ENCODE measurements at regions not wholly inside any gene's neighbourhood (a gene's known extent, or its start where the extent isn't known, plus 50 kb on each side); places are given as distances from the start of the nearest gene placed in this dataset.

DNA sequence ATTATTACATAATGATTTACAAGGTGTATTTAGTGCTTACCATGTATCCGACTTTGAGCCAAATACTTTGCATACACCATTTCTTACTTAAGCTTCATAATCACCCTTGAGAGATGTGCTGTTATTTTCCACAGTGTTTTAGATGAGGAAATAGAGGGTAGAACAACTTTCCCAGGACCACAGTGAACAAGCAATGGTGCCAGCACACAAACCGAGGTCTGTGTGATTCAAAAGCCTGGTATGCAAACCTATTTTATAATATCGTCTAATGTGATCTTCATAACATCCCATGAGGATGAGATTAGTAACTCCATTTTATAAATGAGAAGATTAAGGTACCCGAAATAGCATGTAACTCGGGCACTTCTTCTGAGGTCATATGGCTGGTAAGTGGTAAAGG, 294.7 kb downstream of the NSG2 start:
- no peak overlapping the region for H3K27ac ChIP-seq
- DNase-seq, result no peak
- no peak for TF ChIP-seq CTCF (IDR thresholded peaks at IDR 0.05; ENCODE audit: low read depth, low read length, missing control alignments)
- H3K27me3 ChIP-seq (replicated peaks), result no peaks in the 10 kb centered on the region
- no peaks in the 10 kb centered on the region for H3K36me3 ChIP-seq (replicated peaks)
- no peak overlapping the region for H3K4me3 ChIP-seq (ENCODE audit: low read depth, low read length)
- in situ Hi-C loops (cut with HindIII; ENCODE audit: low pct_ligation_motif_present, low sequenced_read_pairs), result no loop called here

- in situ Hi-C loops (cut with HindIII; ENCODE audit: low pct_ligation_motif_present, low sequenced_read_pairs), result no loop called here
- H3K36me3 ChIP-seq (replicated peaks), result no peaks in the 10 kb centered on the region
- H3K27ac ChIP-seq, result no peak overlapping the region
- DNase-seq, result no peak
- no peak overlapping the region for H3K4me3 ChIP-seq (ENCODE audit: low read depth, low read length)
- TF ChIP-seq CTCF (IDR thresholded peaks at IDR 0.05; ENCODE audit: low read depth, low read length, missing control alignments), result no peak
- H3K27me3 ChIP-seq (replicated peaks), result no peaks in the 10 kb centered on the region
These were observed 297.2 kb downstream of the NSG2 start for GRCh38 chr5:174342696-174343095.

DNA sequence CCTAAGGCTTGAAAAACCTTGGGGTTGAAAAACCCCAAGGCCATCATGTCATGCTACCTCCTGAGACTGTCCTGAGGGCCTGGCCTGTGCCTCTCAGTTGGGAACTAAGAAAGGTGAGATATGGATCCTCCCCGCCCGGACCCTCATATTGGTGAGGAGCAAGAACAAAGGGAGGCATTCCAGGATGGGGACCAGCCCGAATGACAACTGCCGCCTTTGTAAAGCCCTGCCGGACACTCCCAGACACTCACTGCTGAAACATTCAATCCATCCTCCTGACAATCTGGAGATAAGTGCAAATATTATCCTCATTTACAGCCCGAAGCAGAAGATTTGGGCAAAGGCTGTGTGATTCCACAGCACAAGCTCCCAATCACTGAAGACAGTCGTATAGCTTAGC, 298.3 kb downstream of the NSG2 start:
- DNase-seq, result no peak
- TF ChIP-seq CTCF (IDR thresholded peaks at IDR 0.05; ENCODE audit: low read depth, low read length, missing control alignments), result no peak
- Histone ChIP-seq H3K27ac (no peak overlapping the region), H3K27me3 (replicated peaks) (no peaks in the 10 kb centered on the region), H3K4me3 (ENCODE audit: low read depth, low read length) (no peak overlapping the region), H3K36me3 (replicated peaks) (no peaks in the 10 kb centered on the region)
- in situ Hi-C loops (cut with HindIII; ENCODE audit: low pct_ligation_motif_present, low sequenced_read_pairs), result no loop called here

GRCh38 chr5:174344335-174344734, 298.8 kb downstream of the NSG2 start:
- TF ChIP-seq CTCF (IDR thresholded peaks at IDR 0.05; ENCODE audit: low read depth, low read length, missing control alignments), result no peak
- Histone ChIP-seq H3K36me3 (replicated peaks) (no peaks in the 10 kb centered on the region), H3K4me3 (ENCODE audit: low read depth, low read length) (no peak overlapping the region), H3K27me3 (replicated peaks) (no peaks in the 10 kb centered on the region), H3K27ac (no peak overlapping the region)
- in situ Hi-C loops (cut with HindIII; ENCODE audit: low pct_ligation_motif_present, low sequenced_read_pairs), result no loop called here
- DNase-seq, result no peak

GRCh38 chr5:174347183-174347582, 301.7 kb downstream of the NSG2 start:
- DNase-seq, result no peak
- H3K36me3 ChIP-seq (replicated peaks), result no peaks in the 10 kb centered on the region
- no peak overlapping the region for H3K27ac ChIP-seq
- in situ Hi-C loops (cut with HindIII; ENCODE audit: low pct_ligation_motif_present, low sequenced_read_pairs), result no loop called here
- H3K27me3 ChIP-seq (replicated peaks), result no peaks in the 10 kb centered on the region
- TF ChIP-seq CTCF (IDR thresholded peaks at IDR 0.05; ENCODE audit: low read depth, low read length, missing control alignments), result no peak
- no peak overlapping the region for H3K4me3 ChIP-seq (ENCODE audit: low read depth, low read length)

DNA sequence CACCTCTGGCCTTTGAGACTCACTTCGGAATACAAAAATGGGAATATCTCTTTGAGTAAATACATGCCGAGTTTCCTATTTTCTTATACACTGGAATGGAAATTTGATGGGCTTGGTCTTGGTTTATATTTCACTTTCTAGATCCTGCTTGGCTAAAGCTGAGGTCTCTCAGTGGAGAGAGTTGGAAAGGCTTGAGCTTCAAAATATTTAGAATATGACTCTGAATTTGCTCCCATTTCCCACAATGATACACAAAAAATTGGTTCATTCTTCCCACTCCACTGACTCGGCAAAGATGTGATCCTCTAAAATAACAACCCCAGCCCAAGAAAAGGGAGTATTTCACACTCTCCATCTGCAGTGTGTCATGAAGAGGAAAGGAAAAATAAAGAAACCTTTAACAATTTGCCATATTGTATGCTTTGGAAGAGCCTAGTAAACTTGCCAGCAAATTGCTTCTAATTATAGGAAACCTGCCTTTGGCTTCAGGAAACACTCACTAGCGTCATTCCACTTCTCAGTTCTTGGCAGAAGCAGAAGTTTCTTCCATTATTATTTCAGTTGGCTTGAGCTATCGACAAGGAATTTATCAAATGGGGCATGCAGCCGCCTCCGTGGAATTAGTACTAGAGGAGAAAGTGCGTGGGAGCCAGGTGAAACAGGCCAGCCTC, 302.9 kb downstream of the NSG2 start:
- Histone ChIP-seq H3K27me3 (replicated peaks) (no peaks in the 10 kb centered on the region), H3K4me3 (ENCODE audit: low read depth, low read length) (no peak overlapping the region), H3K36me3 (replicated peaks) (no peaks in the 10 kb centered on the region), H3K27ac (no peak overlapping the region)
- no peak for DNase-seq
- in situ Hi-C loops (cut with HindIII; ENCODE audit: low pct_ligation_motif_present, low sequenced_read_pairs), result no loop called here
- no peak for TF ChIP-seq CTCF (IDR thresholded peaks at IDR 0.05; ENCODE audit: low read depth, low read length, missing control alignments)

Measured in brain microvascular endothelial cell (primary cell).